Endothelial cell of umbilical vein (primary cell): ENCODE measurements at regions not wholly inside any gene's neighbourhood (a gene's known extent, or its start where the extent isn't known, plus 50 kb on each side); places are given as distances from the start of the nearest gene placed in this dataset.

Source experiments
- BruUV-seq: library from RNA; stranded (reverse); fragments of 400-500 nt; replicated peaks from 2 replicates; lab custom pipeline; 2021; lab: Mats Ljungman, UMichigan
- CTCF ChIA-PET: fragments of 300-600, 350-600 bp; sonication (Branson Sonifier 250); formaldehyde crosslinking; loops from one replicate; lab custom pipeline; 2021; ENCODE audit warnings: antibody characterized with exemption, inconsistent platforms; lab: Charles Lee
- POLR2A ChIA-PET: fragments of 300-600, 350-600 bp; sonication (Branson Sonifier 250); formaldehyde crosslinking; loops from one replicate; lab custom pipeline; 2021; ENCODE audit warnings: antibody characterized with exemption, inconsistent platforms; lab: Charles Lee
- DNase-seq: peaks from one replicate; pipeline ENCODE4 v3.0.0-alpha.2; 2011; ENCODE audit warnings: low read depth, low spot score
- FAIRE-seq: peaks from 2 replicates; lab custom pipeline; 2011; peaks lifted over from hg19 to GRCh38; lab: Jason Lieb, UNC
- H2AFZ ChIP-seq: 2 replicates; pipeline ENCODE4 v1.6.0; 2012; ENCODE audit warnings: low read depth, low read length, control low read depth, inconsistent platforms
- H3K27ac ChIP-seq: 2 replicates; pipeline ENCODE4 v1.5.1; 2011; ENCODE audit warnings: low read depth, mild to moderate bottlenecking, control low read depth, low read length, moderate library complexity; ENCODE audit not compliant: insufficient read depth
- H3K27me3 ChIP-seq, 2 experiments: 2 replicates each; pipeline versions ENCODE4 v1.6.0 to v1.6.1; 2011; ENCODE audit warnings: low read length in 2 of 2, mixed read lengths in 1 of 2; ENCODE audit not compliant: control insufficient read depth in 2 of 2, insufficient read depth in 2 of 2
- H3K36me3 ChIP-seq, 2 experiments: 2 replicates in 1 of 2; 3 replicates in 1 of 2; pipeline ENCODE4 v1.5.1; 2011; ENCODE audit warnings: low read length in 2 of 2, mild to moderate bottlenecking in 1 of 2, moderate library complexity in 1 of 2; ENCODE audit not compliant: control insufficient read depth in 2 of 2, insufficient read depth in 2 of 2; ENCODE audit errors: extremely low read depth in 1 of 2
- H3K4me1 ChIP-seq: 3 replicates; pipeline ENCODE4 v1.5.1; 2011; ENCODE audit warnings: mild to moderate bottlenecking, low read length; ENCODE audit not compliant: control insufficient read depth, insufficient read depth; ENCODE audit errors: extremely low read depth
- H3K4me2 ChIP-seq: 2 replicates; pipeline ENCODE4 v1.6.1; 2011; ENCODE audit warnings: low read length, control low read depth, mixed read lengths; ENCODE audit not compliant: insufficient read depth
- H3K4me3 ChIP-seq, 3 experiments: fragments of 200-600 bp in 1 of 3; sonication (generic), shearing (Covaris generic) in 1 of 3; replicated peaks in 1 of 3; 2 replicates each; pipeline ENCODE4 v1.5.1; 2011 to 2016; ENCODE audit warnings: control low read depth in 3 of 3, low read length in 3 of 3, mild to moderate bottlenecking in 2 of 3, inconsistent platforms in 1 of 3, low read depth in 1 of 3, moderate library complexity in 1 of 3; ENCODE audit not compliant: insufficient read depth in 1 of 3
- H3K79me2 ChIP-seq: 2 replicates; pipeline ENCODE4 v1.6.0; 2012; ENCODE audit warnings: low read length, inconsistent platforms; ENCODE audit not compliant: control insufficient read depth, insufficient read depth
- H3K9ac ChIP-seq: replicated peaks from 2 replicates; pipeline ENCODE3; 2011; ENCODE audit warnings: low read length, control low read depth; ENCODE audit not compliant: insufficient read depth; ENCODE audit errors: extremely low read depth
- H3K9me1 ChIP-seq: replicated peaks from 3 replicates; pipeline ENCODE4 v1.6.0; 2011; ENCODE audit warnings: mild to moderate bottlenecking, low read length; ENCODE audit not compliant: control insufficient read depth, insufficient read depth; ENCODE audit errors: extremely low read depth
- H3K9me3 ChIP-seq: replicated peaks from 2 replicates; pipeline ENCODE4 v1.5.1; 2012; ENCODE audit warnings: low read length, inconsistent platforms; ENCODE audit not compliant: control insufficient read depth, insufficient read depth
- H4K20me1 ChIP-seq: replicated peaks from 2 replicates; pipeline ENCODE3; 2011; ENCODE audit warnings: mild to moderate bottlenecking, low read length; ENCODE audit not compliant: control insufficient read depth, insufficient read depth; ENCODE audit errors: extremely low read depth
- EZH2 ChIP-seq: IDR thresholded peaks from 2 replicates; pipeline ENCODE4 v1.6.1; 2012; ENCODE audit warnings: borderline replicate concordance, low read depth, mild to moderate bottlenecking, moderate library complexity, low read length, inconsistent platforms; ENCODE audit not compliant: severe bottlenecking
- FOS ChIP-seq: IDR thresholded peaks from 2 replicates; pipeline ENCODE4 v1.6.1; 2011; ENCODE audit warnings: mild to moderate bottlenecking, low read length, moderate library complexity, borderline replicate concordance; ENCODE audit not compliant: insufficient read depth
- GATA2 ChIP-seq: IDR thresholded peaks from 2 replicates; pipeline ENCODE4 v1.7.0; 2011; ENCODE audit warnings: low read depth, mild to moderate bottlenecking, moderate library complexity, mixed read lengths, low read length; ENCODE audit not compliant: insufficient read length, insufficient read depth
- JUN ChIP-seq: IDR thresholded peaks from 2 replicates; pipeline ENCODE4 v1.6.1; 2011; ENCODE audit warnings: borderline replicate concordance, low read depth; ENCODE audit not compliant: insufficient read length, insufficient read depth
- MAX ChIP-seq: IDR thresholded peaks from 2 replicates; pipeline ENCODE4 v1.6.1; 2011; ENCODE audit not compliant: insufficient read depth, insufficient read length
- MYC ChIP-seq: IDR thresholded peaks from one replicate; pipeline ENCODE4 v1.6.1; 2011; ENCODE audit warnings: mild to moderate bottlenecking, low read depth, low read length
- POLR2A ChIP-seq: IDR thresholded peaks from 2 replicates; pipeline ENCODE4 v1.6.1; 2012; ENCODE audit warnings: low read depth, mild to moderate bottlenecking, control low read depth, low read length
- POLR2AphosphoS5 ChIP-seq: IDR thresholded peaks from 2 replicates; pipeline ENCODE4 v1.6.1; 2012; ENCODE audit warnings: low read depth, mild to moderate bottlenecking, control low read depth, low read length, moderate library complexity; ENCODE audit not compliant: insufficient read depth
- dilution Hi-C: fragments of 300-500 bp; cut with MboI; formaldehyde crosslinking; loops from one replicate; pipeline ENCODE4 v1.15.0; 2019; ENCODE audit warnings: low sequenced_read_pairs; ENCODE audit not compliant: extremely low pct_ligation_motif_present
- intact Hi-C: fragments of 100-400 bp; cut with micrococcal nuclease; formaldehyde crosslinking; loops from one replicate; pipeline ENCODE4 v1.10.0; 2022
- TF ChIP-seq, protein P1 (sequence below), 2 donors: IDR thresholded peaks; 1 replicate in 1 of 2; 2 replicates in 1 of 2; pipeline ENCODE4 v1.5.1; 2011; ENCODE audit warnings: low read length in 2 of 2, mild to moderate bottlenecking in 2 of 2, moderate library complexity in 2 of 2, control low read depth in 1 of 2, inconsistent platforms in 1 of 2, low read depth in 1 of 2; ENCODE audit not compliant: insufficient read depth in 1 of 2; ENCODE audit errors: extremely low read depth in 1 of 2

- no TSS peak for BruUV-seq
- no peak for FAIRE-seq
- CTCF ChIA-PET, result no interaction called here
- no peak for TF ChIP-seq MAX
- Histone ChIP-seq H4K20me1 (no peaks in the 10 kb centered on the region), H3K9me3 (no peaks in the 10 kb centered on the region), H3K27ac (no peak overlapping the region), H3K36me3 (no peaks in the 10 kb centered on the region), H3K27me3 (no peaks in the 10 kb centered on the region), H3K79me2 (no peaks in the 10 kb centered on the region), H3K4me1 (no peaks in the 10 kb centered on the region), H2AFZ (no peak overlapping the region), H3K4me2 (no peak overlapping the region), H3K9ac (no peak overlapping the region), H3K9me1 (no peaks in the 10 kb centered on the region), H3K4me3 (no peak overlapping the region)
- DNase-seq, result no peak
- intact Hi-C loops, result no loop called here
- dilution Hi-C loops, result no loop called here
- POLR2A ChIA-PET, result no interaction called here
Observed at GRCh38 chr4:34039766-34040165, 2204.5 kb downstream of the ARAP2 start.

DNA sequence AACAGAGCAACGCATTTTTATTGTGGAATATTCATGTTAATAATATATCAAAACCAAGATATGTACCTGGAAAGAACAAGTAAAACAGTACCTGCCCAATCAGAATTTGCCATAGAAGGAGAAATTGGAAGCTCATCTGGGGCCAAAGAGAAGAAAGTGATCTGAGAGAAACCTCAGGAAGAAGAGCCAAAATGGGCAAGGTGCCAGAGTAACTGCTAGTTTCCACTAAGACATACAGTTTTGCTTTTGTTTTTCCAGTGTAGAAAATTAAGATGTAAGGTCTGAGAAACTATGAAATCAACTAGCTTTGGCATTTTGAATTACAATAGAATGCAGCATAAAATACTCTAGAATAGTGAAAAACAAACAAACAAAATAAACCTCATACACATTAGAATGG lies 2201.2 kb downstream of the ARAP2 start:
- intact Hi-C loops, result no loop called here
- ChIA-PET POLR2A (no interaction called here), CTCF (no interaction called here)
- no peak overlapping the region for H2AFZ ChIP-seq
- H3K27me3 ChIP-seq, result no peaks in the 10 kb centered on the region
- no peaks in the 10 kb centered on the region for H3K9me3 ChIP-seq
- no peak overlapping the region for H3K9ac ChIP-seq
- no TSS peak for BruUV-seq
- no peaks in the 10 kb centered on the region for H4K20me1 ChIP-seq
- no peak overlapping the region for H3K27ac ChIP-seq
- no peak for TF ChIP-seq EZH2
- TF ChIP-seq MYC, result no peak
- TF ChIP-seq MAX, result no peak
- TF ChIP-seq FOS, result no peak
- no peak for TF ChIP-seq GATA2
- TF ChIP-seq POLR2AphosphoS5, result no peak
- TF ChIP-seq POLR2A, result no peak
- no peak for TF ChIP-seq JUN
- TF ChIP-seq, protein P1, sequence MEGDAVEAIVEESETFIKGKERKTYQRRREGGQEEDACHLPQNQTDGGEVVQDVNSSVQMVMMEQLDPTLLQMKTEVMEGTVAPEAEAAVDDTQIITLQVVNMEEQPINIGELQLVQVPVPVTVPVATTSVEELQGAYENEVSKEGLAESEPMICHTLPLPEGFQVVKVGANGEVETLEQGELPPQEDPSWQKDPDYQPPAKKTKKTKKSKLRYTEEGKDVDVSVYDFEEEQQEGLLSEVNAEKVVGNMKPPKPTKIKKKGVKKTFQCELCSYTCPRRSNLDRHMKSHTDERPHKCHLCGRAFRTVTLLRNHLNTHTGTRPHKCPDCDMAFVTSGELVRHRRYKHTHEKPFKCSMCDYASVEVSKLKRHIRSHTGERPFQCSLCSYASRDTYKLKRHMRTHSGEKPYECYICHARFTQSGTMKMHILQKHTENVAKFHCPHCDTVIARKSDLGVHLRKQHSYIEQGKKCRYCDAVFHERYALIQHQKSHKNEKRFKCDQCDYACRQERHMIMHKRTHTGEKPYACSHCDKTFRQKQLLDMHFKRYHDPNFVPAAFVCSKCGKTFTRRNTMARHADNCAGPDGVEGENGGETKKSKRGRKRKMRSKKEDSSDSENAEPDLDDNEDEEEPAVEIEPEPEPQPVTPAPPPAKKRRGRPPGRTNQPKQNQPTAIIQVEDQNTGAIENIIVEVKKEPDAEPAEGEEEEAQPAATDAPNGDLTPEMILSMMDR (IDR thresholded peaks at IDR 0.05; ENCODE audit: extremely low read depth in 1 of 2, insufficient read depth in 1 of 2, low read depth in 1 of 2, low read length in 2 of 2), result no peak
- FAIRE-seq, result no peak
- dilution Hi-C loops, result no loop called here
- H3K4me1 ChIP-seq, result no peaks in the 10 kb centered on the region
- no peaks in the 10 kb centered on the region for H3K79me2 ChIP-seq
- H3K4me2 ChIP-seq, result no peak overlapping the region
- no peaks in the 10 kb centered on the region for H3K36me3 ChIP-seq
- DNase-seq, result no peak
- H3K4me3 ChIP-seq, result no peak overlapping the region
- H3K9me1 ChIP-seq, result no peaks in the 10 kb centered on the region
